Fibroblast of mammary gland (primary cell): ENCODE measurements at regions not wholly inside any gene's neighbourhood (a gene's known extent, or its start where the extent isn't known, plus 50 kb on each side); places are given as distances from the start of the nearest gene placed in this dataset.

ENCODE experiments used
- DNase-seq: peaks from one replicate; pipeline ENCODE4 v3.0.0-alpha.2; 2010; ENCODE audit warnings: low read depth
- H3K4me3 ChIP-seq: 2 replicates; pipeline ENCODE4 v1.5.1; 2011; ENCODE audit warnings: low read depth, mild to moderate bottlenecking, low read length, moderate library complexity; ENCODE audit not compliant: control insufficient read depth
- CTCF ChIP-seq: conservative IDR thresholded peaks from 2 replicates; pipeline ENCODE4 v1.5.1; 2011; ENCODE audit warnings: low read depth, low read length, inconsistent platforms; ENCODE audit not compliant: control insufficient read depth, insufficient read depth

- no peak overlapping the region for H3K4me3 ChIP-seq
- TF ChIP-seq CTCF, result no peak
- DNase-seq, result peak; percentile 51
Measured at GRCh38 chr2:145764631-145765030, 1244.7 kb upstream of the ZEB2 start.

GRCh38 chr2:145760781-145761649, 1241.1 kb upstream of the ZEB2 start:
- DNase-seq, result peak; percentile 40
- H3K4me3 ChIP-seq, result no peak overlapping the region
- no peak for TF ChIP-seq CTCF

GRCh38 chr2:145759228-145759915, 1239.5 kb upstream of the ZEB2 start:
- no peak overlapping the region for H3K4me3 ChIP-seq
- DNase-seq, result no peak
- TF ChIP-seq CTCF, result no peak

GRCh38 chr2:145757503-145758246, 1237.8 kb upstream of the ZEB2 start:
- no peak overlapping the region for H3K4me3 ChIP-seq
- no peak for TF ChIP-seq CTCF
- DNase-seq, result no peak

GRCh38 chr2:145755019-145755837, 1235.3 kb upstream of the ZEB2 start:
- no peak for DNase-seq
- H3K4me3 ChIP-seq, result no peak overlapping the region
- no peak for TF ChIP-seq CTCF

GRCh38 chr2:145753966-145754365, 1234.0 kb upstream of the ZEB2 start:
- no peak overlapping the region for H3K4me3 ChIP-seq
- TF ChIP-seq CTCF, result no peak
- DNase-seq, result no peak
